Left ventricle myocardium inferior (tissue), 1 donor: ENCODE measurements at regions not wholly inside any gene's neighbourhood (a gene's known extent, or its start where the extent isn't known, plus 50 kb on each side); places are given as distances from the start of the nearest gene placed in this dataset.

Experiments
- DNase-seq: peaks from one replicate; pipeline ENCODE4 v3.0.0-alpha.2; 2020
- H3K27ac ChIP-seq: fragments of 200-600 bp; replicated peaks from 2 replicates; pipeline ENCODE4 v1.8.0; 2021
- H3K27me3 ChIP-seq: fragments of 200-600 bp; 2 replicates; pipeline ENCODE4 v1.8.0; 2021; ENCODE audit warnings: low read depth
- H3K36me3 ChIP-seq: fragments of 200-600 bp; 2 replicates; pipeline ENCODE4 v1.8.0; 2021
- H3K4me1 ChIP-seq: fragments of 200-600 bp; 2 replicates; pipeline ENCODE4 v1.8.0; 2021
- H3K4me3 ChIP-seq: fragments of 200-600 bp; 2 replicates; pipeline ENCODE4 v1.8.0; 2021; ENCODE audit warnings: mild to moderate bottlenecking, moderate library complexity
- H3K9me3 ChIP-seq: fragments of 200-600 bp; replicated peaks from 2 replicates; pipeline ENCODE4 v1.8.0; 2021
- intact Hi-C: fragments of 100-400 bp; cut with micrococcal nuclease; formaldehyde crosslinking; loops from one replicate; pipeline ENCODE4 v1.11.0; 2022
- TF ChIP-seq, protein P1 (sequence below): fragments of 200-600 bp; IDR thresholded peaks from 2 replicates; pipeline ENCODE4 v1.8.0; 2021; ENCODE audit warnings: antibody characterized with exemption, mild to moderate bottlenecking, borderline replicate concordance
- donor health status: DM: no; HTN: yes; CAD: no; lungs with severe emphysema.

DNA sequence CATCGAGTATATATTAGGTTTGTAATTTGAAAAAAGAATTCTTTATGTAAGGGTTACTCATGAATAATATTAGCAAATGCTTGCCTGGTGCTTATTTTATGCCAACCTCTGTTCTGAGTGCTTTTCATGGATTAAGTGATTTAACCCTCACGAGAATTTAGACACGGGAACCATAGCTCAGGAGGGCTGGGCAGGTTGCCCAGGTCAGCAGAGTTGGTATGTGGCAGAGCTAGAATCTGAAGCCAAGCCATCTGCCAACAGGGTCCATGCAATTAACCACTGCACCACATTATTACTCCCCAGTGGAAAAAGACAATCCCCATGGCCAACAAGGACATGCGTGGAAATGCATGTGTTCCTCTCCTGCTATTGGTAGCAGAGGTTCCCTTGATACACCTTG is 345.6 kb downstream of the CDC5L start:
- Histone ChIP-seq H3K4me1 (peaks cover 3% of the 10 kb centered on the region), H3K4me3 (no peak overlapping the region), H3K36me3 (no peaks in the 10 kb centered on the region), H3K27me3 (peaks cover 5% of the 10 kb centered on the region), H3K27ac (no peak overlapping the region), H3K9me3 (no peaks in the 10 kb centered on the region)
- intact Hi-C loops: no loop called here
- DNase-seq: no peak
- TF ChIP-seq, protein P1, sequence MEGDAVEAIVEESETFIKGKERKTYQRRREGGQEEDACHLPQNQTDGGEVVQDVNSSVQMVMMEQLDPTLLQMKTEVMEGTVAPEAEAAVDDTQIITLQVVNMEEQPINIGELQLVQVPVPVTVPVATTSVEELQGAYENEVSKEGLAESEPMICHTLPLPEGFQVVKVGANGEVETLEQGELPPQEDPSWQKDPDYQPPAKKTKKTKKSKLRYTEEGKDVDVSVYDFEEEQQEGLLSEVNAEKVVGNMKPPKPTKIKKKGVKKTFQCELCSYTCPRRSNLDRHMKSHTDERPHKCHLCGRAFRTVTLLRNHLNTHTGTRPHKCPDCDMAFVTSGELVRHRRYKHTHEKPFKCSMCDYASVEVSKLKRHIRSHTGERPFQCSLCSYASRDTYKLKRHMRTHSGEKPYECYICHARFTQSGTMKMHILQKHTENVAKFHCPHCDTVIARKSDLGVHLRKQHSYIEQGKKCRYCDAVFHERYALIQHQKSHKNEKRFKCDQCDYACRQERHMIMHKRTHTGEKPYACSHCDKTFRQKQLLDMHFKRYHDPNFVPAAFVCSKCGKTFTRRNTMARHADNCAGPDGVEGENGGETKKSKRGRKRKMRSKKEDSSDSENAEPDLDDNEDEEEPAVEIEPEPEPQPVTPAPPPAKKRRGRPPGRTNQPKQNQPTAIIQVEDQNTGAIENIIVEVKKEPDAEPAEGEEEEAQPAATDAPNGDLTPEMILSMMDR: no peak

DNA sequence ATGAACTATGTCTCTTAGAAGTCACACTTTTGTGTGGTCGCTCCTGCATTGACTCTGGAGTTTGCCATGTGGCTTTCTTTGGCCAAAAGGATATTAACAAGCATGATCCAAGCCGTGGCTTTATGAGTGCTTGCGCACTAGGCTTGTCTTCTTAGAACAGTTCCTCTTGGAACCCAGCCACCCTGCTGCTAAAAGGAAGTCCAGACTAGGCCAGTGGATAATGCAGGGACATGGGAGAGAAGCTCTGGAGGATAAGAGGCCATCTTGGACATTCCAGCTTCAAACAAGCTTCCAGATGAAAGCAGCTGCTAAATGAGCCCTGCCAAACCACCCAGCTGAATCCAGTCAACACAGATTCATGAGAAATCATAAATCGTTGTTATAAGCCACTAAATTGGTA is 346.4 kb downstream of the CDC5L start:
- Histone ChIP-seq H3K27me3 (peaks cover 3% of the 10 kb centered on the region), H3K9me3 (no peaks in the 10 kb centered on the region), H3K36me3 (no peaks in the 10 kb centered on the region), H3K27ac (no peak overlapping the region), H3K4me1 (peaks cover 3% of the 10 kb centered on the region), H3K4me3 (no peak overlapping the region)
- intact Hi-C loops: no loop called here
- DNase-seq: peak; percentile 43
- TF ChIP-seq, protein P1: no peak

DNA sequence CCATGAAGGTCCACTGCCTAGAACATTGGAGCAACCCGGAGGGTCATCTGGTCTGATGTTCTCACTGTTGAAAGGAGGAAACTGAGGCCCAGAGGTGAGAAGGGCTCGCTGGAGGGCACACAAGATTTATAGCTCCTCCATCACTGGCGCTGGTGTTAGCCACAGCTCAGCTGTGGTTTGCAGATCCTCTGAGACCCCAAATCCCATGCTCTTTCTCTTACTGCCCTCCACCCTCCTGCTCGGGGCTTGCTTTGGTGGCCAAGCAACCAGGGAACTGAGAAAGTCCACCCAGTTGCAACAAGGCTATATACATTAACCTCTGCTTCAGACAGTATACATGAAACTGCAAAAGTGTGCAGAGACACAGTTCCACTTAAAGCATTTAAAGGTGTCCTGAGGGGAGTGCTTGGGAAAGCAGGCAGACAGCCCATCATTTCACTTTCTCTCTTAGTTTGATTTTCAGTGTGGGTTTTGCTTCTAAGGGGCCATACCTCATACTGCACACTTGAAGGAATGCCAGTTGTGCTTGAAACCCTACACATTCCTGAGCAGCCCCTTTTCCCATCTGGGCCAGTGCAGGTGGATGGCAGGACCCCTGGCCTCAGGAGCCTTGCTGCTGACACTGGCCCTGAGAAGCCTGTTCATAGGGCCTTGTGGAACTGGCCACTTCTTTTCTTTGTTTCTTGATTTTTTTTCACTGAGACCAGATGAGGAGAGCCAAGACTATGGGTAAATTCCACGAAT is 347.6 kb downstream of the CDC5L start:
- Histone ChIP-seq H3K36me3 (no peaks in the 10 kb centered on the region), H3K27ac (no peak overlapping the region), H3K4me1 (peaks cover 3% of the 10 kb centered on the region), H3K9me3 (no peaks in the 10 kb centered on the region), H3K4me3 (no peak overlapping the region), H3K27me3 (peaks cover 4% of the 10 kb centered on the region)
- TF ChIP-seq, protein P1: no peak
- no peak for DNase-seq
- intact Hi-C loops: no loop called here

DNA sequence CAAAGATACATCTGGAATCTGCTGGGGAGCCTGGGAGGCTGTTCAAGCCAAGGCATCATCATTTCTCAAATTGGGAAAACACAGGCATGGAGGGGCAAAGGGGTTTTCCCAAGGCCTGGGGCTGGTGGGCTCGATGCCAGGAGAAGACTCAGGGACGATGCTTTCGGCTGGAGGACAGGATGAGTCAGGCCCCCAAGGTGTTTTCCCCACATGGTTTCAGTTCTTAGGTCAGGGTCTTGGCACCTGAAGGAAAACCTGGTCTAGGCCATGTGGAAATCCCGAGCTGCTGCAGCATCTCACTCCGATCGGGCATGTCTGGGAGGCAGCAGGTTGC is 348.1 kb downstream of the CDC5L start:
- intact Hi-C loops: no loop called here
- no peak for DNase-seq
- Histone ChIP-seq H3K9me3 (no peaks in the 10 kb centered on the region), H3K27me3 (peaks cover 5% of the 10 kb centered on the region), H3K27ac (no peak overlapping the region), H3K36me3 (no peaks in the 10 kb centered on the region), H3K4me3 (no peak overlapping the region), H3K4me1 (peaks cover 3% of the 10 kb centered on the region)
- TF ChIP-seq, protein P1: no peak

DNA sequence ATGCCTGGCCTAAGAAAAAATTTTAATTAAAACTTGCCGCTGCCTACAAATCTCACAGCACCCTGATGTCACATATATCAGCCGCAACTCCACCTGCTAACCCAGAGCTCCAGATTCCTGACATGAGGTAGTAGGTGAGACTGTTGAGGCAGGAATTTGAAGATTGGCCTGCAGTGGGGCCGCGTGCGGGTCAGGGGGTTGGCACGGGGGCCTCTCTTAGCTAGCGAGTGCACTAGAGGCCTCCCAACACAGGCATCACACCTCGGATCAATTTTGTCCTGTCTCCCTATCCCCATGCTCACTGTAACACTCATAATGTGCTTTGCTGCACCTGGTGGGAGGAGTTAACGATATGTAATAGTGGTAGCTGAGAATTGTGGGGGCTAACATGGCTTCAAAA is 349.8 kb downstream of the CDC5L start:
- TF ChIP-seq, protein P1: no peak
- intact Hi-C loops: no loop called here

More for the DNA sequence above, 349.8 kb downstream of the CDC5L start:
- H3K36me3 ChIP-seq: no peaks in the 10 kb centered on the region
- H3K27ac ChIP-seq: no peak overlapping the region
- no peak overlapping the region for H3K4me3 ChIP-seq
- H3K27me3 ChIP-seq: peaks cover 14% of the 10 kb centered on the region
- no peak for DNase-seq
- no peaks in the 10 kb centered on the region for H3K9me3 ChIP-seq
- H3K4me1 ChIP-seq: peaks cover 3% of the 10 kb centered on the region
